OCI-LY3 (cell line): ENCODE measurements at regions not wholly inside any gene's neighbourhood (a gene's known extent, or its start where the extent isn't known, plus 50 kb on each side); places are given as distances from the start of the nearest gene placed in this dataset.

ENCODE experiments used
- H2AFZ ChIP-seq: fragments of 200-600, 300-600 bp; shearing (Covaris generic); 2 replicates; pipeline ENCODE4 v1.6.0; 2014; ENCODE audit warnings: antibody characterized with exemption, low read depth, low read length
- H3K27ac ChIP-seq: fragments of 200-600, 300-600 bp; sonication (generic); 2 replicates; pipeline ENCODE4 v1.5.1; 2014; ENCODE audit warnings: mild to moderate bottlenecking, low read length, moderate library complexity, mixed read lengths
- H3K27me3 ChIP-seq: fragments of 200-600, 300-600 bp; sonication (generic); 2 replicates; pipeline ENCODE4 v1.6.1; 2014; ENCODE audit warnings: low read depth, low read length, mixed read lengths
- H3K36me3 ChIP-seq: fragments of 200-600, 300-600 bp; sonication (generic); replicated peaks from 2 replicates; pipeline ENCODE3; 2014; ENCODE audit warnings: low read depth, low read length, mixed read lengths
- H3K4me1 ChIP-seq: fragments of 300-600, 200-600 bp; sonication (generic); 2 replicates; pipeline ENCODE4 v1.6.1; 2014; ENCODE audit warnings: low read length, mixed read lengths
- H3K4me2 ChIP-seq: fragments of 200-600, 300-600 bp; sonication (generic); 2 replicates; pipeline ENCODE4 v1.6.1; 2014; ENCODE audit warnings: low read length, mixed read lengths
- H3K4me3 ChIP-seq: fragments of 300-600, 200-600 bp; sonication (generic); 2 replicates; pipeline ENCODE4 v1.5.1; 2014; ENCODE audit warnings: antibody characterized with exemption, mild to moderate bottlenecking, low read length, moderate library complexity
- H3K79me2 ChIP-seq: fragments of 300-600, 200-600 bp; shearing (Covaris generic); 2 replicates; pipeline ENCODE4 v1.6.1; 2014; ENCODE audit warnings: mild to moderate bottlenecking, low read length, mixed read lengths
- H3K9ac ChIP-seq: fragments of 300-600, 200-600 bp; shearing (Covaris generic); 2 replicates; pipeline ENCODE4 v1.6.0; 2014; ENCODE audit warnings: mild to moderate bottlenecking, low read length, moderate library complexity
- H3K9me3 ChIP-seq: fragments of 200-600, 300-600 bp; shearing (Covaris generic); 2 replicates; pipeline ENCODE4 v1.6.1; 2014; ENCODE audit warnings: low read length, mixed read lengths; ENCODE audit not compliant: insufficient read depth
- H4K20me1 ChIP-seq: fragments of 200-600, 300-600 bp; sonication (generic); 2 replicates; pipeline ENCODE4 v1.6.1; 2016; ENCODE audit warnings: low read length, mixed read lengths; ENCODE audit not compliant: insufficient read depth
- EZH2phosphoT487 ChIP-seq: fragments of 200-600 bp; shearing (Covaris generic); IDR thresholded peaks from 2 replicates; pipeline ENCODE4 v1.6.1; 2018; ENCODE audit warnings: antibody characterized with exemption, mixed run types, low read depth
- TF ChIP-seq, protein P1 (sequence below): fragments of 200-600, 300-600 bp; sonication (generic); IDR thresholded peaks from 2 replicates; pipeline ENCODE4 v1.5.1; 2014; ENCODE audit warnings: antibody characterized with exemption, low read length, low read depth

DNA sequence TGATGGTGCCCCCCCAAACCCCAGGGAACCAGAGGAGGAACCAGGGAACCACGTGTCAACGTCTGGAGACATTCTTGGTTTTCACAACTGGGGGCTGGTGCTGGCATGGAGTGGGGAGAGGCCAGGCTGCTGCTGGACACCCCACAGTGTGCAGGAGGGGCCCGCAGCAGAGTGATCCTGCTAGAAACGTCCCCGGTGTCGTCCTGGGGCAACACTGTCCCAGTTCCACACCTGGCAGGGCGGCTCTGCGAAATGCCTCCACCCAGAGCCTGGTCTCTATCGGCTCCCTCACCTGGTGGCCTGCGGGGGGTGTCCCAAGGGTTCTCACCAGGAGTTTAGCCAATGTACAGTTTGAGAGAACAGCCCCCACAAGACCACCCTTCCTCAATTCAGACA lies 226.3 kb downstream of the CTTN start:
- no peak for TF ChIP-seq EZH2phosphoT487
- TF ChIP-seq, protein P1, sequence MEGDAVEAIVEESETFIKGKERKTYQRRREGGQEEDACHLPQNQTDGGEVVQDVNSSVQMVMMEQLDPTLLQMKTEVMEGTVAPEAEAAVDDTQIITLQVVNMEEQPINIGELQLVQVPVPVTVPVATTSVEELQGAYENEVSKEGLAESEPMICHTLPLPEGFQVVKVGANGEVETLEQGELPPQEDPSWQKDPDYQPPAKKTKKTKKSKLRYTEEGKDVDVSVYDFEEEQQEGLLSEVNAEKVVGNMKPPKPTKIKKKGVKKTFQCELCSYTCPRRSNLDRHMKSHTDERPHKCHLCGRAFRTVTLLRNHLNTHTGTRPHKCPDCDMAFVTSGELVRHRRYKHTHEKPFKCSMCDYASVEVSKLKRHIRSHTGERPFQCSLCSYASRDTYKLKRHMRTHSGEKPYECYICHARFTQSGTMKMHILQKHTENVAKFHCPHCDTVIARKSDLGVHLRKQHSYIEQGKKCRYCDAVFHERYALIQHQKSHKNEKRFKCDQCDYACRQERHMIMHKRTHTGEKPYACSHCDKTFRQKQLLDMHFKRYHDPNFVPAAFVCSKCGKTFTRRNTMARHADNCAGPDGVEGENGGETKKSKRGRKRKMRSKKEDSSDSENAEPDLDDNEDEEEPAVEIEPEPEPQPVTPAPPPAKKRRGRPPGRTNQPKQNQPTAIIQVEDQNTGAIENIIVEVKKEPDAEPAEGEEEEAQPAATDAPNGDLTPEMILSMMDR: no peak
- no peaks in the 10 kb centered on the region for H3K4me1 ChIP-seq

DNA sequence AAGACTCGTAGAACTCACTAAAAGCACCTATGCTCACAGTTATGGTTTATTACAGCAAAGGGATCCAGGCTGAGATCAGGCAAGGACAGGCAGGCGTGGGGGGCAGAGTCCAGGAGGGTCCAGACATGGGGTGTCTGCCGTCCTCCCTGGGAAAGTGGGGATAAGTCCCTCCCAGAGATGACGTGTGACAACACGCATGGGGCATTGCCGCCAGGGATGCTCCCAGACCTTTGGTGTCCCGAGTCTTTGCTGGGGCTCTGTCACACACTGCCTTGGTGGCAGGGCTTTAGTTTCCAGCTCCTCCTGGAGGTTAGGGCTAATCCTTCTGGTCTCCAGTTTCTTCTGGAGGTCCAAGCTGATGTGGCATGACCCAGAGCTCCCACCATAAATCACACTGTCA lies 226.7 kb downstream of the CTTN start:
- H3K36me3 ChIP-seq: no peaks in the 10 kb centered on the region
- H3K4me1 ChIP-seq: no peaks in the 10 kb centered on the region
- no peak overlapping the region for H3K9ac ChIP-seq
- TF ChIP-seq, protein P1: no peak
- TF ChIP-seq EZH2phosphoT487: no peak
- H3K4me3 ChIP-seq: no peak overlapping the region
- no peaks in the 10 kb centered on the region for H4K20me1 ChIP-seq
- peaks cover 11% of the 10 kb centered on the region; the same call in 1 of the 2 replicates for H3K27me3 ChIP-seq
- no peak overlapping the region for H3K4me2 ChIP-seq
- no peak overlapping the region for H3K27ac ChIP-seq
- no peak overlapping the region for H2AFZ ChIP-seq
- H3K9me3 ChIP-seq: no peaks in the 10 kb centered on the region
- H3K79me2 ChIP-seq: no peaks in the 10 kb centered on the region

More for the DNA sequence above, 226.3 kb downstream of the CTTN start:
- Histone ChIP-seq H3K4me3 (no peak overlapping the region), H3K9me3 (no peaks in the 10 kb centered on the region), H3K27me3 (peaks cover 11% of the 10 kb centered on the region; the same call in 1 of the 2 replicates), H3K36me3 (no peaks in the 10 kb centered on the region), H3K4me2 (no peak overlapping the region), H3K9ac (no peak overlapping the region), H4K20me1 (no peaks in the 10 kb centered on the region), H3K27ac (no peak overlapping the region), H2AFZ (no peak overlapping the region), H3K79me2 (no peaks in the 10 kb centered on the region)

DNA sequence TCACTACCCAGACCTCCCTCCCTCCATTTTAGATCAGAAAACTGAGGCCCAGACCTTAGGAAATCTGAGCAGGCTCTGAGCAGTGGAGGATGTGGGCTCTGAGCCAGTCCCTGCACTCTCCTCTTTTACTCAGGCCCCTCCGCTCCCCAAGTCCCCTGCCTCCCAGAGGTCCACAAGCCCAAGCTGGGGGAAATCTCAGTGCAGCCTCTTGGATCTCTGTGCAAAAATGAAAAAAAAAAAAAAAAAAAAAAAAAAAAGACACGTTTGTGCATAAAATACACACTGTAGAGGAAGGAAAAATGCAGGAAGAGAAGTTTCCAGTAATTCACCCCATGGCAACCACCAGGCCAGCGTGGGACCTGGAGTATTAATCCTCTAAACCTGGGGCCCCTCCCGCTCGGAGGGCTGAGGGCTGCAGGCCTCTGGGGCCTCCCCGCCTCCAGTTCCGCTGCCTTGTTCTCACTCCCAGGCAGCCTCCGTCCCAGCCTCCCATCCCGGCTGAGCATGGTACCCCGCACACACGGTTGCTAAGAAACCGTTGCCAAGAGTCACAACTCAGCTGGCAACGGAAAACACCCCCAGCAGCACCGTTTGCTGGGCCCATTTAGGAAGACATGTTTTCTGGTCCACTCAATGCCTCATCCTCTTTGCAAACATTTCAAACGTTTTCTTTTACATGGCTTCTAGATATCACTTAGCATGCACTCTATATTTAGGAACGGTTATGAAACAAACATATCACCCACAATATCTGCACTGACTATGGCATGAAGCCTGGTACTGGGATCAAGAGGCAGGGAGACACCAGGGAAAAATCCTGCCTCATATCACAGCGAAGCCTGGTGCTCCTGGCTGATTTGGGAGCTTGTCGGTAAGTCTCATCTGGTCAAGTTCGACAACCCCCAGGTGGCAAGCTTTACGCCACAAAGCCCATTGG lies 227.5 kb downstream of the CTTN start:
- Histone ChIP-seq H3K4me3 (no peak overlapping the region), H2AFZ (no peak overlapping the region), H3K9ac (no peak overlapping the region), H3K4me1 (no peaks in the 10 kb centered on the region), H3K27ac (no peak overlapping the region), H3K9me3 (no peaks in the 10 kb centered on the region), H3K36me3 (no peaks in the 10 kb centered on the region), H3K4me2 (no peak overlapping the region), H3K79me2 (no peaks in the 10 kb centered on the region), H3K27me3 (peaks cover 11% of the 10 kb centered on the region; the same call in 1 of the 2 replicates), H4K20me1 (no peaks in the 10 kb centered on the region)
- no peak for TF ChIP-seq EZH2phosphoT487
- TF ChIP-seq, protein P1: no peak

DNA sequence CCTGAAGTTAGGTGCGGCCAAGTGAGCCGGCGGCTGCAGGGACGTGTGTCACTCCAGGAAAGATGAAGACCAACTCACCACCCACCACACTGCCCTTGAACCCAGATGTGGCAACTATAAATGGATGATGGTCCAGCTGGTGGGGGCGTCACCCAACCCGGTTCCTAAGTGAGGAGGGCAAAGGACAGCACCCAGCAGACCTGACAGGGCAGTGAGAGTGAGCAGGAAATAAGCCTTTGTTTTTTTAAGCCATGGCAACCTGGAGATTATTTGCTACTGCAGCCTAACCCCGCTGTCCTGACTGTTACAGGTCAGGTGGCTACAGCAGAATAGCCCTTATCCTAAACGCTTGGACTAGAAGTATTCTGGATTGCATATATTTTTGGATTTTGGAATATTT lies 228.9 kb downstream of the CTTN start:
- H3K4me1 ChIP-seq: no peaks in the 10 kb centered on the region
- H3K9me3 ChIP-seq: no peaks in the 10 kb centered on the region
- no peaks in the 10 kb centered on the region for H4K20me1 ChIP-seq
- H3K79me2 ChIP-seq: no peaks in the 10 kb centered on the region
- no peak overlapping the region for H3K9ac ChIP-seq
- H3K36me3 ChIP-seq: no peaks in the 10 kb centered on the region
- H2AFZ ChIP-seq: no peak overlapping the region
- H3K4me2 ChIP-seq: no peak overlapping the region
- H3K4me3 ChIP-seq: no peak overlapping the region
- H3K27me3 ChIP-seq: peaks cover 11% of the 10 kb centered on the region; the same call in 1 of the 2 replicates
- TF ChIP-seq, protein P1: no peak
- TF ChIP-seq EZH2phosphoT487: no peak
- no peak overlapping the region for H3K27ac ChIP-seq
